ENCODE measurements at regions not wholly inside any gene's neighbourhood (a gene's known extent, or its start where the extent isn't known, plus 50 kb on each side); places are given as distances from the start of the nearest gene placed in this dataset.

- TF ChIP-seq FOXK2 (IDR thresholded peaks at IDR 0.05): no peak
- no peak for TF ChIP-seq CTCF (IDR thresholded peaks at IDR 0.05 in 2 of 3, conservative IDR thresholded peaks at IDR 0.05 in 1 of 3; ENCODE audit: control insufficient read depth in 2 of 3, extremely low read depth in 1 of 3, insufficient read depth in 1 of 3, low read depth in 3 of 3, low read length in 3 of 3)
- TF ChIP-seq CHD1 (IDR thresholded peaks at IDR 0.05; ENCODE audit: low read depth, low read length): no peak
- TF ChIP-seq TCF12 (IDR thresholded peaks at IDR 0.05; ENCODE audit: low read depth, low read length): no peak
- no peak for TF ChIP-seq POLR2A (IDR thresholded peaks at IDR 0.05; ENCODE audit: low read depth, low read length)
- no peak for TF ChIP-seq SP1 (IDR thresholded peaks at IDR 0.05; ENCODE audit: low read depth, low read length)
These were observed 241.2 kb upstream of the G2E3 start for GRCh38 chr14:30317729-30318128.

Data from GM12878 (cell line).